SU-DHL-6 (cell line): ENCODE measurements at regions not wholly inside any gene's neighbourhood (a gene's known extent, or its start where the extent isn't known, plus 50 kb on each side); places are given as distances from the start of the nearest gene placed in this dataset.

ENCODE experiments used
- H2AFZ ChIP-seq: fragments of 200-600 bp; sonication (generic); 2 replicates; pipeline ENCODE4 v1.6.1; 2014; ENCODE audit warnings: low read depth, mild to moderate bottlenecking, moderate library complexity, mixed read lengths, antibody characterized with exemption, low read length; ENCODE audit not compliant: severe bottlenecking
- H3F3A ChIP-seq: fragments of 200-600 bp; shearing (Covaris generic); 2 replicates; pipeline ENCODE4 v1.6.0; 2016; ENCODE audit warnings: antibody characterized with exemption, mild to moderate bottlenecking; ENCODE audit not compliant: insufficient read depth
- H3K27ac ChIP-seq: fragments of 200-600 bp; sonication (generic); 2 replicates; pipeline ENCODE4 v1.5.1; 2016; ENCODE audit warnings: low read depth, mild to moderate bottlenecking, low read length, moderate library complexity, mixed read lengths
- H3K27me3 ChIP-seq: fragments of 200-600 bp; sonication (generic), shearing (Covaris generic); 2 replicates; pipeline ENCODE4 v1.6.0; 2014; ENCODE audit warnings: mild to moderate bottlenecking, low read length
- H3K36me3 ChIP-seq: fragments of 200-600 bp; sonication (generic); 2 replicates; pipeline ENCODE4 v1.6.1; 2014; ENCODE audit warnings: mild to moderate bottlenecking, low read length, mixed read lengths
- H3K4me2 ChIP-seq: fragments of 300-600, 200-600 bp; shearing (Covaris generic), sonication (generic); 2 replicates; pipeline ENCODE4 v1.6.0; 2014; ENCODE audit warnings: low read length, low read depth, mild to moderate bottlenecking; ENCODE audit not compliant: poor library complexity, severe bottlenecking
- H3K4me3 ChIP-seq: fragments of 200-600 bp; sonication (generic); 2 replicates; pipeline ENCODE4 v1.5.1; 2014; ENCODE audit warnings: antibody characterized with exemption, low read length, mild to moderate bottlenecking, mixed read lengths; ENCODE audit not compliant: insufficient read depth, poor library complexity, severe bottlenecking
- H3K79me2 ChIP-seq: fragments of 200-600 bp; sonication (generic); 2 replicates; pipeline ENCODE4 v1.6.1; 2014; ENCODE audit warnings: mild to moderate bottlenecking, low read length, moderate library complexity; ENCODE audit not compliant: insufficient read depth
- H3K9ac ChIP-seq: fragments of 200-600 bp; sonication (generic); 2 replicates; pipeline ENCODE4 v1.7.0; 2014; ENCODE audit warnings: mild to moderate bottlenecking, low read length
- H3K9me2 ChIP-seq: fragments of 200-600 bp; sonication (generic); replicated peaks from 2 replicates; pipeline ENCODE4 v1.6.1; 2014; ENCODE audit warnings: low read length; ENCODE audit not compliant: insufficient read depth
- H3K9me3 ChIP-seq: fragments of 200-600 bp; sonication (generic); 2 replicates; pipeline ENCODE4 v1.6.1; 2014; ENCODE audit warnings: low read length, mixed read lengths; ENCODE audit not compliant: insufficient read depth
- H4K20me1 ChIP-seq: fragments of 200-600 bp; sonication (generic); 2 replicates; pipeline ENCODE4 v1.6.1; 2014; ENCODE audit warnings: low read depth, mild to moderate bottlenecking, antibody characterized with exemption, low read length, moderate library complexity, mixed read lengths
- EZH2phosphoT487 ChIP-seq: fragments of 200-600 bp; sonication (generic), shearing (Covaris generic); conservative IDR thresholded peaks from 2 replicates; pipeline ENCODE4 v1.6.1; 2018; ENCODE audit warnings: mild to moderate bottlenecking, antibody characterized with exemption, low read length, moderate library complexity, mixed read lengths
- TF ChIP-seq, protein P1 (sequence below): fragments of 200-600 bp; sonication (generic); IDR thresholded peaks from one replicate; pipeline ENCODE4 v1.5.1; 2017; ENCODE audit warnings: antibody characterized with exemption, mild to moderate bottlenecking, low read length, moderate library complexity; ENCODE audit not compliant: insufficient read depth, poor library complexity, severe bottlenecking

DNA sequence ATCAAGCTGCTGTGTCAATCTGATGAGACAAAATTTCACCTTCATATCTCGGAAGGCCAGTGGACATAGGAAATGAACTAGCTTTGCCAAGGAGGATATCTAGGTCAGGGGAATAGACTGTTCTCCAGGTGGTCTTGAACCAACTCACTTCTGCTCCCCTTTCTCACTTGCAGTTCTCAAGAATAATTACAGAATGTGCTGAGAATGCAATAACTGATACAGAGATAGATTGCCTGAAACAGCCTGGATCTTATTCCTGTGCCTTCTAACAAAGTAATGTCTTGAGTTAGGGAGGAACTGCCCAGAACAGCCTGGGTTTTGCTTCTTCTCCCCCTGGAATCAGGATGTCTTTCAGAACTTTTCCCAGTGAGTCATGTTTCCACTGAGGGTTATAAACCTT is 636.7 kb downstream of the KCNT2 start:
- no peak overlapping the region for H3K4me2 ChIP-seq
- H3F3A ChIP-seq, result no peaks in the 10 kb centered on the region
- no peak overlapping the region for H3K27ac ChIP-seq
- no peak overlapping the region for H3K9ac ChIP-seq
- TF ChIP-seq, protein P1, sequence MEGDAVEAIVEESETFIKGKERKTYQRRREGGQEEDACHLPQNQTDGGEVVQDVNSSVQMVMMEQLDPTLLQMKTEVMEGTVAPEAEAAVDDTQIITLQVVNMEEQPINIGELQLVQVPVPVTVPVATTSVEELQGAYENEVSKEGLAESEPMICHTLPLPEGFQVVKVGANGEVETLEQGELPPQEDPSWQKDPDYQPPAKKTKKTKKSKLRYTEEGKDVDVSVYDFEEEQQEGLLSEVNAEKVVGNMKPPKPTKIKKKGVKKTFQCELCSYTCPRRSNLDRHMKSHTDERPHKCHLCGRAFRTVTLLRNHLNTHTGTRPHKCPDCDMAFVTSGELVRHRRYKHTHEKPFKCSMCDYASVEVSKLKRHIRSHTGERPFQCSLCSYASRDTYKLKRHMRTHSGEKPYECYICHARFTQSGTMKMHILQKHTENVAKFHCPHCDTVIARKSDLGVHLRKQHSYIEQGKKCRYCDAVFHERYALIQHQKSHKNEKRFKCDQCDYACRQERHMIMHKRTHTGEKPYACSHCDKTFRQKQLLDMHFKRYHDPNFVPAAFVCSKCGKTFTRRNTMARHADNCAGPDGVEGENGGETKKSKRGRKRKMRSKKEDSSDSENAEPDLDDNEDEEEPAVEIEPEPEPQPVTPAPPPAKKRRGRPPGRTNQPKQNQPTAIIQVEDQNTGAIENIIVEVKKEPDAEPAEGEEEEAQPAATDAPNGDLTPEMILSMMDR, result no peak
- no peak for TF ChIP-seq EZH2phosphoT487
- H3K9me3 ChIP-seq, result no peaks in the 10 kb centered on the region
- H3K9me2 ChIP-seq, result no peaks in the 10 kb centered on the region
- no peaks in the 10 kb centered on the region for H3K36me3 ChIP-seq
- H3K27me3 ChIP-seq, result no peaks in the 10 kb centered on the region
- no peaks in the 10 kb centered on the region for H4K20me1 ChIP-seq
- no peaks in the 10 kb centered on the region for H3K79me2 ChIP-seq
- no peak overlapping the region for H2AFZ ChIP-seq
- no peak overlapping the region for H3K4me3 ChIP-seq

GRCh38 chr1:195970209-195970608 is 638.0 kb downstream of the KCNT2 start:
- Histone ChIP-seq H3K27ac (no peak overlapping the region), H3K9me3 (no peaks in the 10 kb centered on the region), H3K79me2 (no peaks in the 10 kb centered on the region), H4K20me1 (no peaks in the 10 kb centered on the region), H3K9me2 (no peaks in the 10 kb centered on the region), H3K36me3 (no peaks in the 10 kb centered on the region), H3K4me3 (no peak overlapping the region), H3F3A (no peaks in the 10 kb centered on the region), H2AFZ (no peak overlapping the region), H3K27me3 (no peaks in the 10 kb centered on the region), H3K4me2 (no peak overlapping the region), H3K9ac (no peak overlapping the region)
- TF ChIP-seq, protein P1, result no peak
- TF ChIP-seq EZH2phosphoT487, result no peak

GRCh38 chr1:195965475-195965874 is 642.8 kb downstream of the KCNT2 start:
- H3K9me3 ChIP-seq, result no peaks in the 10 kb centered on the region
- no peaks in the 10 kb centered on the region for H3K36me3 ChIP-seq
- no peak overlapping the region for H3K27ac ChIP-seq
- H3K4me3 ChIP-seq, result no peak overlapping the region
- TF ChIP-seq, protein P1, result no peak
- no peak for TF ChIP-seq EZH2phosphoT487
- H3K9me2 ChIP-seq, result no peaks in the 10 kb centered on the region
- no peaks in the 10 kb centered on the region for H3K79me2 ChIP-seq
- no peak overlapping the region for H3K9ac ChIP-seq
- no peak overlapping the region for H2AFZ ChIP-seq
- no peaks in the 10 kb centered on the region for H4K20me1 ChIP-seq
- no peak overlapping the region for H3K4me2 ChIP-seq
- no peaks in the 10 kb centered on the region for H3K27me3 ChIP-seq
- no peaks in the 10 kb centered on the region for H3F3A ChIP-seq
